ENCODE measurements at regions not wholly inside any gene's neighbourhood (a gene's known extent, or its start where the extent isn't known, plus 50 kb on each side); places are given as distances from the start of the nearest gene placed in this dataset.

- POLR2A ChIA-PET, result interaction anchor here (0.6 kb wide), 1 partner anchor 115 kb away, joined by 3 read pairs; no protein-coding TSS in a partner anchor
- Mint-ChIP-seq H3K27me3 (no peaks in the 10 kb centered on the region), H3K4me1 (ENCODE audit: low read depth) (no peaks in the 10 kb centered on the region), H3K36me3 (ENCODE audit: low read depth) (no peaks in the 10 kb centered on the region), H3K9me3 (no peaks in the 10 kb centered on the region), H3K4me3 (no peak overlapping the region), H3K27ac (no peak overlapping the region)
- no peak for TF ChIP-seq CTCF (IDR thresholded peaks at IDR 0.05)
- CTCF ChIA-PET, result interaction anchor here (0.7 kb wide), 1 partner anchor 111 kb away, joined by 3 read pairs; no protein-coding TSS in a partner anchor
- DNase-seq (no peak), ATAC-seq (no peak)
- intact Hi-C loops (cut with micrococcal nuclease), result no loop called here
These were observed 156.2 kb downstream of the DDX1 start for GRCh38 chr2:15747603-15748471.

- intact Hi-C loops (cut with micrococcal nuclease), result no loop called here
- CTCF ChIA-PET, result interaction anchor here (0.7 kb wide), 1 partner anchor 112 kb away, joined by 3 read pairs; no protein-coding TSS in a partner anchor
- H3K27me3 Mint-ChIP-seq, result no peaks in the 10 kb centered on the region
- ATAC-seq (peak; percentile 34), DNase-seq (peak; percentile 36)
- no peaks in the 10 kb centered on the region for H3K9me3 Mint-ChIP-seq
- POLR2A ChIA-PET, result no interaction called here
- H3K36me3 Mint-ChIP-seq (ENCODE audit: low read depth), result no peaks in the 10 kb centered on the region
- peak; percentile 40 for TF ChIP-seq CTCF (IDR thresholded peaks at IDR 0.05)
- H3K4me1 Mint-ChIP-seq (ENCODE audit: low read depth), result no peaks in the 10 kb centered on the region
- H3K4me3 Mint-ChIP-seq, result no peak overlapping the region
- H3K27ac Mint-ChIP-seq, result no peak overlapping the region
These were observed 157.2 kb downstream of the DDX1 start for GRCh38 chr2:15748736-15749323.

GRCh38 chr2:15749460-15750432, 158.1 kb downstream of the DDX1 start:
- DNase-seq, result no peak
- Mint-ChIP-seq H3K27ac (no peak overlapping the region), H3K9me3 (no peaks in the 10 kb centered on the region), H3K27me3 (no peaks in the 10 kb centered on the region), H3K4me3 (no peak overlapping the region), H3K4me1 (ENCODE audit: low read depth) (no peaks in the 10 kb centered on the region), H3K36me3 (ENCODE audit: low read depth) (no peaks in the 10 kb centered on the region)
- POLR2A ChIA-PET, result no interaction called here
- intact Hi-C loops (cut with micrococcal nuclease), result no loop called here
- CTCF ChIA-PET, result no interaction called here
- TF ChIP-seq CTCF (IDR thresholded peaks at IDR 0.05), result no peak
- ATAC-seq, result no peak

- Mint-ChIP-seq H3K9me3 (no peaks in the 10 kb centered on the region), H3K27me3 (no peaks in the 10 kb centered on the region)
- CTCF ChIA-PET, result no interaction called here
These were observed 158.8 kb downstream of the DDX1 start for GRCh38 chr2:15750433-15750814.

More at GRCh38 chr2:15750433-15750814, 158.8 kb downstream of the DDX1 start:
- H3K36me3 Mint-ChIP-seq (ENCODE audit: low read depth), result no peaks in the 10 kb centered on the region
- H3K4me3 Mint-ChIP-seq, result no peak overlapping the region
- POLR2A ChIA-PET, result interaction anchor here (0.6 kb wide), 1 partner anchor 80 kb away, joined by 3 read pairs; no protein-coding TSS in a partner anchor
- H3K4me1 Mint-ChIP-seq (ENCODE audit: low read depth), result no peaks in the 10 kb centered on the region
- intact Hi-C loops (cut with micrococcal nuclease), result no loop called here
- DNase-seq (no peak), ATAC-seq (no peak)
- no peak for TF ChIP-seq CTCF (IDR thresholded peaks at IDR 0.05)
- H3K27ac Mint-ChIP-seq, result no peak overlapping the region

Data from activated CD8-positive, alpha-beta T cell treated with anti-CD3 and anti-CD28 coated beads for 36 hours (primary cell).